ENCODE measurements at regions not wholly inside any gene's neighbourhood (a gene's known extent, or its start where the extent isn't known, plus 50 kb on each side); places are given as distances from the start of the nearest gene placed in this dataset.

DNA sequence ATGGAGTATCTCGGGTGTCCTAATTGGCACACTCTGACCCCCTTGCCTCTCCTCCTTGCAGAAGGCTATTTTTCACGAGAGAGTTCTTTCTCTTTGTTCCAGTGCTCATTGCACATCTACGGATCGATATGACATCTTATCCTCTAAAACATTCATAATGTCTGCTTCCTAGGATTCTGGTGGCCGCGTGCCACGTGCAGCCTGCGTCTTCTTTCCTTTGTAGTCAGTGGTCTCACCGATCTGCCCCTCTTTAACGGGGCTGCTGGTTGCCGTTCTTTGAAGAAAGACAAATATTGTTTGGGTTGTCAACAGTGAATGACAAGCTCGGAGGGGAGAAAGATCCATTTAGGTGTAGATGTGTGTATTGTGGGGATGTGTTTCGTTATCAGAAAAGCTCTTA is 252.4 kb upstream of the WWC1 start:
- H3K36me3 ChIP-seq (ENCODE audit: insufficient read depth, low read length): no peaks in the 10 kb centered on the region
- H3K9me3 ChIP-seq (ENCODE audit: low read length): no peaks in the 10 kb centered on the region
- no peak overlapping the region for H3K4me3 ChIP-seq (ENCODE audit: low read length)
- peaks cover 8% of the 10 kb centered on the region for H3K4me1 ChIP-seq (ENCODE audit: insufficient read depth, low read length)
- no peaks in the 10 kb centered on the region for H3K27me3 ChIP-seq (ENCODE audit: insufficient read depth, low read length)
- no peak overlapping the region for H2AFZ ChIP-seq (ENCODE audit: low read depth, low read length)

- H3K36me3 ChIP-seq (ENCODE audit: insufficient read depth, low read length): no peaks in the 10 kb centered on the region
- no peaks in the 10 kb centered on the region for H3K27me3 ChIP-seq (ENCODE audit: insufficient read depth, low read length)
- no peak overlapping the region for H3K4me3 ChIP-seq (ENCODE audit: low read length)
- H3K4me1 ChIP-seq (ENCODE audit: insufficient read depth, low read length): peaks cover 8% of the 10 kb centered on the region
- H3K9me3 ChIP-seq (ENCODE audit: low read length): no peaks in the 10 kb centered on the region
- no peak overlapping the region for H2AFZ ChIP-seq (ENCODE audit: low read depth, low read length)
Measured at GRCh38 chr5:168039566-168040248, 251.7 kb upstream of the WWC1 start.

- Histone ChIP-seq H3K36me3 (ENCODE audit: insufficient read depth, low read length) (no peaks in the 10 kb centered on the region), H3K4me3 (ENCODE audit: low read length) (no peak overlapping the region), H2AFZ (ENCODE audit: low read depth, low read length) (no peak overlapping the region), H3K27me3 (ENCODE audit: insufficient read depth, low read length) (no peaks in the 10 kb centered on the region), H3K9me3 (ENCODE audit: low read length) (no peaks in the 10 kb centered on the region), H3K4me1 (ENCODE audit: insufficient read depth, low read length) (peaks cover 15% of the 10 kb centered on the region)
Measured at GRCh38 chr5:168041583-168041982, 249.9 kb upstream of the WWC1 start.

DNA sequence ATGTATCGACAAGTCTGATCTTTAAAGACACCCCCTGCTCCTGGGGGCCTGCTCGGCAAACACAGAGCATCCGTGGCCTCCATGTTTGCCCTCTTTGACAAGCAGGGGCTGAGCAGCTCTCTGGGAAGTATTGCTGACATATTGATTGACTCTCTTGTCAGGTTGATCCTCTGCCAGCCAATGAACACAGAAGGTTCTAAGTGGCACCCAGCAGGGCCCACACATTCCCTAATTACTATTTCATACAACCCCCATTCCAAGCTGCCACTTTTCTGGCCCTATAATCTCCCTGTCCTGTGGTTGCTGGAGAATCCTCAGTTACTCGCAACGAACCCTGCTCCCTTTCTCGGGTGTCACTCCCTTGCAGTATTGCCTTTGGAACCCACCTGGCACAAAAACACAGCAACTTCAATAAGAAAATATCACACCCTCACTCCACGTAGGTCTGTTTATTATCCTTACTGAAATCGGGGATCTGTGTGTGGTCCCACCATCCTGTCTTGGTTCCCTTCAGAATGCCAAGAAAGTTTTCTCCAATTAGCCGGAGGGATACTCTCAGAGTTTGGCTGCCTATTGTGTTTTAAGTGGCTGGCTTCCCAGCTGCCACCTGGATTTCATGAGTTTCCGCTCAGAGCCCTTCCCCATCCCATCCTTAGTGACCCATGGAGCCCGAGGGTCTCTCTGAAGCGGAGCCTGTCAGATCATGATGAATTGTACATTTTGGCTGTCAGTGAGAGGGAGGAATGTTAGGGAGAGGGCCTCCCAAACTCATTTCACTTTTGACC is 249.0 kb upstream of the WWC1 start:
- H3K4me3 ChIP-seq (ENCODE audit: low read length): no peak overlapping the region
- H3K4me1 ChIP-seq (ENCODE audit: insufficient read depth, low read length): peaks cover 24% of the 10 kb centered on the region
- H3K27me3 ChIP-seq (ENCODE audit: insufficient read depth, low read length): no peaks in the 10 kb centered on the region
- H3K36me3 ChIP-seq (ENCODE audit: insufficient read depth, low read length): no peaks in the 10 kb centered on the region
- H2AFZ ChIP-seq (ENCODE audit: low read depth, low read length): no peak overlapping the region
- no peaks in the 10 kb centered on the region for H3K9me3 ChIP-seq (ENCODE audit: low read length)

DNA sequence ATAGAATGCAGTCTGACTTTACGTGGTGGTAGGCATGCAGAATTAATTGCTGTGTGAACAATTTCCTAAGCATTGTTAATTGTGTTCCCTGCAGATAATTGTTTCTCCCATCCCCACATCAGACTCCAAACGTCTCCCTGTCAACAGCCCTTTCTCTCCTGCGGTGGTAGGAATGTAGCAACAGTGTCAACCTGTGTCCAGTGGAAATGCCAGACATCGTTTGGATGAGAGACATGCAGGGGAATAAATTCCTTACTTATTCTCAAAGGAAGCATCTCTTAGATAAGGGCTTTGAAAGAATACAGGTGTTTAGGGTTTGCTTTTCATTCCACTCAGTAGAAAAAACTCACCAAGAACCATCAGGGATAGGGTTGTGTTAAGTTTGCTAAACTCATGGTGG is 245.3 kb upstream of the WWC1 start:
- Histone ChIP-seq H3K27me3 (ENCODE audit: insufficient read depth, low read length) (no peaks in the 10 kb centered on the region), H3K4me3 (ENCODE audit: low read length) (no peak overlapping the region), H2AFZ (ENCODE audit: low read depth, low read length) (no peak overlapping the region), H3K36me3 (ENCODE audit: insufficient read depth, low read length) (peaks cover 4% of the 10 kb centered on the region), H3K4me1 (ENCODE audit: insufficient read depth, low read length) (peaks cover 23% of the 10 kb centered on the region), H3K9me3 (ENCODE audit: low read length) (no peaks in the 10 kb centered on the region)

DNA sequence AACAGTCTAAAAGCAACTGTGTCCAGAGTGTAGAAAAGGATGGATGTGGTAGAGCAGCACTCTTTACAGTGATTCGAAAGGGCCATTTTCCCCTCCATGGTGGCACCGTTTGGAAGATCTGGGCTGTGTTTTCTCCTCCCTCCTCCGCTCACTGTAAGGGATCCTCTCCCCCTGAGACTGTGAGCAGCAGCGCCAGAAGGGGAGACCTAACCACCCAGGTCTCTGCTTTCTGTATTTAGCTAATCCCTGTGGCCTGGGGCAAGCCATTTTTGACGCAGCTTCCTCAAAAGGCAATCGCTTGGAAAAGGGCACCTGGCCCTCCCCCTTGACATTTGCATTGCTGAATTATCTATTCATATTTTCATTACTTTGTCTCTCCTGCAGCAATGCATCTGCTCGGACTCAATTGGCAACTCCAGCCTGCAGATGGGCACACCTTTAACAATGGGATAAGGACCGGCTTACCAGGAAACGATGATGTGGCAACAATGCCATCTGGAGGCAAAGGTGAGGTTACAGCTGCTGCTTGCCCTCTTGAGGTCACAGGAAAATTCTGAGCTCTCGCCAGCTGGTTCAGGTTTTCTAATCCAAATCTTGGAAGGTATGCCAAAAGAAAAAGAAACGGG is 244.3 kb upstream of the WWC1 start:
- Histone ChIP-seq H3K4me3 (ENCODE audit: low read length) (no peak overlapping the region), H3K36me3 (ENCODE audit: insufficient read depth, low read length) (peaks cover 4% of the 10 kb centered on the region), H3K9me3 (ENCODE audit: low read length) (no peaks in the 10 kb centered on the region), H2AFZ (ENCODE audit: low read depth, low read length) (no peak overlapping the region), H3K27me3 (ENCODE audit: insufficient read depth, low read length) (no peaks in the 10 kb centered on the region), H3K4me1 (ENCODE audit: insufficient read depth, low read length) (peaks cover 23% of the 10 kb centered on the region)

DNA sequence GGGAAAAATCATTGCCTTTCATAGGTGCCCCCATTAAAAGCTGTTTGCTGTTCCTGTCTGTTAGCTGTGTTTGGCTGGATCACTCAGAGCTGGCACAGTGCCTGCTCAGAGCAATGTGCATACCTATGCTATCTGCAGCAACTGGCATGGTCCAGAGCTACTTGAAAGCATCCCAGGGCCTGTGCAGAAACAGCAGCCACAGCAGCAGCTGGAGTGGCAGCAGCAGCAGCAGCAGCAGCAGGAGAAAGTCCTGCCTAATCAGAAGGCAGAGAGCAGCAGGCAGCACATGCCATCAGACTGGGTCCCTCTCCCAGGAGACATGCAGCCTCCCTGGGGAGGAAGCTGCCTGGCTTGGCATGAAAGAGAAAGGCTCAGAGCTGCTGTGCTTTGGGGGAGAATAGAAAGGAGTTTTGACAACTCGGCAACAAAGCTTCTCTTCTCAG is 243.8 kb upstream of the WWC1 start:
- Histone ChIP-seq H3K36me3 (ENCODE audit: insufficient read depth, low read length) (peaks cover 4% of the 10 kb centered on the region), H3K9me3 (ENCODE audit: low read length) (no peaks in the 10 kb centered on the region), H2AFZ (ENCODE audit: low read depth, low read length) (no peak overlapping the region), H3K27me3 (ENCODE audit: insufficient read depth, low read length) (no peaks in the 10 kb centered on the region), H3K4me3 (ENCODE audit: low read length) (no peak overlapping the region), H3K4me1 (ENCODE audit: insufficient read depth, low read length) (peaks cover 23% of the 10 kb centered on the region)

- Histone ChIP-seq H3K4me3 (ENCODE audit: low read length) (no peak overlapping the region), H3K4me1 (ENCODE audit: insufficient read depth, low read length) (peaks cover 23% of the 10 kb centered on the region), H3K27me3 (ENCODE audit: insufficient read depth, low read length) (no peaks in the 10 kb centered on the region), H3K9me3 (ENCODE audit: low read length) (no peaks in the 10 kb centered on the region), H3K36me3 (ENCODE audit: insufficient read depth, low read length) (peaks cover 4% of the 10 kb centered on the region), H2AFZ (ENCODE audit: low read depth, low read length) (no peak overlapping the region)
Measured at GRCh38 chr5:168048486-168048885, 243.0 kb upstream of the WWC1 start.

DNA sequence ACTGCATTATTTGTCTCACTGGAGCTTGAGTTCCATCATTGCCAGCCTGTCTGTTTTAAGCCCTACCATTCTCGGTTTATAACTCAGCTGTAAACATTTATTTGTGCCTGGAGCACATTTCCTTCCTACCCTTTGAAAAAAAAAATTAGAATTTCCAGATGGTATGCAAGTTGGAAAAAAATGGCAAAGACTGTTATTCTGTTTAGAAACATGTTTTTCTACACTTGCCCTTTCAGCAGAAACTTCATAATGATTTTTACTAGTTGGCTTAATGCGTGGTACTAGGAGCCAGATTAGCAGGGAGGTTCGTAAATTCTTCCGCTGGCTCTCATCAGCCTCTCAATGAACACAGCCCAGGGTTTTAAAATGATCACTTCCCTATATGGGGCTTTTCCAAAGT is 238.8 kb upstream of the WWC1 start:
- H3K4me1 ChIP-seq (ENCODE audit: insufficient read depth, low read length): peaks cover 5% of the 10 kb centered on the region
- peaks cover 4% of the 10 kb centered on the region for H3K36me3 ChIP-seq (ENCODE audit: insufficient read depth, low read length)
- no peaks in the 10 kb centered on the region for H3K27me3 ChIP-seq (ENCODE audit: insufficient read depth, low read length)
- peaks cover 5% of the 10 kb centered on the region for H3K9me3 ChIP-seq (ENCODE audit: low read length)
- no peak overlapping the region for H3K4me3 ChIP-seq (ENCODE audit: low read length)
- H2AFZ ChIP-seq (ENCODE audit: low read depth, low read length): no peak overlapping the region

- Histone ChIP-seq H3K36me3 (ENCODE audit: insufficient read depth, low read length) (peaks cover 6% of the 10 kb centered on the region), H3K4me3 (ENCODE audit: low read length) (no peak overlapping the region), H2AFZ (ENCODE audit: low read depth, low read length) (no peak overlapping the region), H3K9me3 (ENCODE audit: low read length) (peaks cover 11% of the 10 kb centered on the region), H3K4me1 (ENCODE audit: insufficient read depth, low read length) (no peaks in the 10 kb centered on the region), H3K27me3 (ENCODE audit: insufficient read depth, low read length) (no peaks in the 10 kb centered on the region)
Measured at GRCh38 chr5:168054091-168054490, 237.4 kb upstream of the WWC1 start.

DNA sequence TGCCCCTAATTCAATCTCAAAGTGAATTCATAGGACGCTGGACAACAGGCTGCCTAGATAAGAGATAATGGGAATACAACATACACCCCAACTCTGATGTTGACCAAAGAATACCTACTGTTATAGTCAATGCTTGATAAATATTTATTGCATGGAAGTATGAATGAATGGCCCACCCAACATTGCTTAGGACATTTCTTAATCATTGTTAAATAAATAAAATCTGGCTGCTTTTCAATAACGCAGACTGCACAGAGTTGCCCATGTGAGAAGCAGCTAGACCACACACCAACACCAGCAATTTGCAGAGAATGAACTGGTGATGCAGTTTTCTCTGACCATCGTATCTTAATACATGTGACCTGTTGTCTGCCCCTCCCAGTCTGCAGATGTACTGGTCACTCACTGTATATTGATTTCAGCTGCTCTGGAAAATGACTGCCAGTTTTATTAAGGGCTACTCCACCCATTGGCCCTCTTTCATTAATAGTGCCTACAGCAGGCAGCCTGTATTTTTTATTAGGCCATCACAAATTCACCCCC is 236.2 kb upstream of the WWC1 start:
- Histone ChIP-seq H3K27me3 (ENCODE audit: insufficient read depth, low read length) (no peaks in the 10 kb centered on the region), H3K9me3 (ENCODE audit: low read length) (peaks cover 11% of the 10 kb centered on the region), H3K4me1 (ENCODE audit: insufficient read depth, low read length) (no peaks in the 10 kb centered on the region), H3K36me3 (ENCODE audit: insufficient read depth, low read length) (peaks cover 6% of the 10 kb centered on the region), H2AFZ (ENCODE audit: low read depth, low read length) (no peak overlapping the region), H3K4me3 (ENCODE audit: low read length) (no peak overlapping the region)

DNA sequence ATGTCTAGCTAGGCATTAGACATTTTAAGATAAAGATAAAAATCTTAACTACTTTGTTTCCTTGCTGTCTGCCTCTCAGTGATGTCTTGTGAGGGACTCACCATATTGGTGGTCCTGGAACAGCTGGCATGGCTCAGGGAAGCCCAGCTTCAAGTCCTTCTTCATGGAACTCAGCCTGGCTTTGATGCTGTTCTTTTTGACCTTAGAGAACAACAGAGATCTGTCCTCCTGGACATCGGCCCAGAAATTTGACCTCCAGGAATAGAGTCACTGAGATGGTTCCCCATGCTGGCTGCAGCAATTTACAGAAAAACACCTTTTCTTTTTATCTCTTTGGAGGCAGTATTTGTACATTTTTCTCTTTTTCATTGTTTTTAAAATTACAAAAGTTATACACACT is 235.5 kb upstream of the WWC1 start:
- Histone ChIP-seq H3K4me3 (ENCODE audit: low read length) (no peak overlapping the region), H3K9me3 (ENCODE audit: low read length) (peaks cover 11% of the 10 kb centered on the region), H3K27me3 (ENCODE audit: insufficient read depth, low read length) (no peaks in the 10 kb centered on the region), H2AFZ (ENCODE audit: low read depth, low read length) (no peak overlapping the region), H3K4me1 (ENCODE audit: insufficient read depth, low read length) (no peaks in the 10 kb centered on the region), H3K36me3 (ENCODE audit: insufficient read depth, low read length) (peaks cover 3% of the 10 kb centered on the region)

GRCh38 chr5:168056499-168057182 is 234.8 kb upstream of the WWC1 start:
- Histone ChIP-seq H3K27me3 (ENCODE audit: insufficient read depth, low read length) (no peaks in the 10 kb centered on the region), H3K4me1 (ENCODE audit: insufficient read depth, low read length) (no peaks in the 10 kb centered on the region), H3K4me3 (ENCODE audit: low read length) (no peak overlapping the region), H3K36me3 (ENCODE audit: insufficient read depth, low read length) (peaks cover 3% of the 10 kb centered on the region), H3K9me3 (ENCODE audit: low read length) (peaks cover 11% of the 10 kb centered on the region), H2AFZ (ENCODE audit: low read depth, low read length) (no peak overlapping the region)

Measured in neuron (in vitro differentiated cells).